DND-41 (cell line): ENCODE measurements at regions not wholly inside any gene's neighbourhood (a gene's known extent, or its start where the extent isn't known, plus 50 kb on each side); places are given as distances from the start of the nearest gene placed in this dataset.

Experiments used
- ATAC-seq: fragments of 200-7000 bp; cut with Tn5 transposase; 3 replicates; pipeline ENCODE4 v1.9.1; 2021; ENCODE audit warnings: low read depth; ENCODE audit not compliant: insufficient read depth
- DNase-seq: peaks from one replicate; pipeline ENCODE4 v3.0.0-alpha.2; 2020
- H2AFZ ChIP-seq: 2 replicates; pipeline ENCODE4 v1.6.0; 2012; ENCODE audit warnings: low read depth, low read length
- H3K27ac ChIP-seq: 2 replicates; pipeline ENCODE4 v1.5.1; 2012; ENCODE audit warnings: low read length, inconsistent platforms
- H3K27me3 ChIP-seq: fragments of 200-600 bp; sonication (generic); 2 replicates; pipeline ENCODE4 v1.6.0; 2012; ENCODE audit warnings: low read length, mild to moderate bottlenecking, inconsistent platforms; ENCODE audit not compliant: insufficient read depth, poor library complexity
- H3K36me3 ChIP-seq: 2 replicates; pipeline ENCODE4 v1.5.1; 2012; ENCODE audit warnings: low read length, inconsistent platforms; ENCODE audit not compliant: insufficient read depth
- H3K4me1 ChIP-seq: 2 replicates; pipeline ENCODE4 v1.5.1; 2012; ENCODE audit warnings: mild to moderate bottlenecking, low read length; ENCODE audit not compliant: insufficient read depth
- H3K4me2 ChIP-seq: 2 replicates; pipeline ENCODE4 v1.6.0; 2012; ENCODE audit warnings: mild to moderate bottlenecking, moderate library complexity, low read length, inconsistent platforms; ENCODE audit not compliant: insufficient read depth
- H3K4me3 ChIP-seq, 2 experiments: fragments of 200-600 bp in 1 of 2; shearing (Covaris generic) in 1 of 2; 2 replicates each; pipeline ENCODE4 v1.5.1; 2012 to 2016; ENCODE audit warnings: inconsistent platforms in 2 of 2, low read length in 2 of 2, mild to moderate bottlenecking in 2 of 2, low read depth in 1 of 2, moderate library complexity in 1 of 2
- H3K79me2 ChIP-seq: 2 replicates; pipeline ENCODE4 v1.6.0; 2012; ENCODE audit warnings: low read length, inconsistent platforms; ENCODE audit not compliant: insufficient read depth
- H3K9ac ChIP-seq: 2 replicates; pipeline ENCODE4 v1.6.0; 2012; ENCODE audit warnings: low read depth, mild to moderate bottlenecking, inconsistent platforms, low read length, moderate library complexity
- H3K9me3 ChIP-seq: 2 replicates; pipeline ENCODE4 v1.5.1; 2012; ENCODE audit warnings: low read length, moderate library complexity, mild to moderate bottlenecking, inconsistent platforms; ENCODE audit not compliant: insufficient read depth, severe bottlenecking
- H4K20me1 ChIP-seq: 2 replicates; pipeline ENCODE4 v1.6.0; 2012; ENCODE audit warnings: low read length; ENCODE audit not compliant: insufficient read depth
- EZH2 ChIP-seq: IDR thresholded peaks from 3 replicates; pipeline ENCODE4 v1.6.1; 2012; ENCODE audit warnings: borderline replicate concordance, low read depth, mild to moderate bottlenecking, moderate library complexity, low read length, inconsistent platforms; ENCODE audit not compliant: severe bottlenecking
- TF ChIP-seq, protein P1 (sequence below): IDR thresholded peaks from 2 replicates; pipeline ENCODE4 v1.5.1; 2012; ENCODE audit warnings: borderline replicate concordance, low read length, moderate library complexity, mild to moderate bottlenecking; ENCODE audit not compliant: poor library complexity, severe bottlenecking; ENCODE audit errors: extremely low read depth

GRCh38 chr18:45448871-45449270 is 166.4 kb upstream of the SLC14A2 start:
- H3K4me1 ChIP-seq, result no peaks in the 10 kb centered on the region
- H3K9ac ChIP-seq, result no peak overlapping the region
- H3K36me3 ChIP-seq, result no peaks in the 10 kb centered on the region
- H3K4me2 ChIP-seq, result no peak overlapping the region
- H3K79me2 ChIP-seq, result no peaks in the 10 kb centered on the region
- ATAC-seq (no peak), DNase-seq (no peak)
- TF ChIP-seq, protein P1, sequence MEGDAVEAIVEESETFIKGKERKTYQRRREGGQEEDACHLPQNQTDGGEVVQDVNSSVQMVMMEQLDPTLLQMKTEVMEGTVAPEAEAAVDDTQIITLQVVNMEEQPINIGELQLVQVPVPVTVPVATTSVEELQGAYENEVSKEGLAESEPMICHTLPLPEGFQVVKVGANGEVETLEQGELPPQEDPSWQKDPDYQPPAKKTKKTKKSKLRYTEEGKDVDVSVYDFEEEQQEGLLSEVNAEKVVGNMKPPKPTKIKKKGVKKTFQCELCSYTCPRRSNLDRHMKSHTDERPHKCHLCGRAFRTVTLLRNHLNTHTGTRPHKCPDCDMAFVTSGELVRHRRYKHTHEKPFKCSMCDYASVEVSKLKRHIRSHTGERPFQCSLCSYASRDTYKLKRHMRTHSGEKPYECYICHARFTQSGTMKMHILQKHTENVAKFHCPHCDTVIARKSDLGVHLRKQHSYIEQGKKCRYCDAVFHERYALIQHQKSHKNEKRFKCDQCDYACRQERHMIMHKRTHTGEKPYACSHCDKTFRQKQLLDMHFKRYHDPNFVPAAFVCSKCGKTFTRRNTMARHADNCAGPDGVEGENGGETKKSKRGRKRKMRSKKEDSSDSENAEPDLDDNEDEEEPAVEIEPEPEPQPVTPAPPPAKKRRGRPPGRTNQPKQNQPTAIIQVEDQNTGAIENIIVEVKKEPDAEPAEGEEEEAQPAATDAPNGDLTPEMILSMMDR, result no peak
- TF ChIP-seq EZH2, result no peak
- no peak overlapping the region for H3K4me3 ChIP-seq
- no peaks in the 10 kb centered on the region for H3K27me3 ChIP-seq
- no peaks in the 10 kb centered on the region for H3K9me3 ChIP-seq
- H2AFZ ChIP-seq, result no peak overlapping the region
- no peak overlapping the region for H3K27ac ChIP-seq
- H4K20me1 ChIP-seq, result no peaks in the 10 kb centered on the region

GRCh38 chr18:45449418-45450227 is 165.7 kb upstream of the SLC14A2 start:
- Histone ChIP-seq H3K9ac (no peak overlapping the region), H3K27me3 (no peaks in the 10 kb centered on the region), H3K36me3 (no peaks in the 10 kb centered on the region), H3K27ac (no peak overlapping the region), H4K20me1 (no peaks in the 10 kb centered on the region), H2AFZ (no peak overlapping the region), H3K9me3 (no peaks in the 10 kb centered on the region), H3K4me3 (no peak overlapping the region), H3K4me2 (no peak overlapping the region), H3K79me2 (no peaks in the 10 kb centered on the region), H3K4me1 (no peaks in the 10 kb centered on the region)
- DNase-seq, result no peak
- no peak for ATAC-seq
- TF ChIP-seq, protein P1, result no peak
- TF ChIP-seq EZH2, result no peak

DNA sequence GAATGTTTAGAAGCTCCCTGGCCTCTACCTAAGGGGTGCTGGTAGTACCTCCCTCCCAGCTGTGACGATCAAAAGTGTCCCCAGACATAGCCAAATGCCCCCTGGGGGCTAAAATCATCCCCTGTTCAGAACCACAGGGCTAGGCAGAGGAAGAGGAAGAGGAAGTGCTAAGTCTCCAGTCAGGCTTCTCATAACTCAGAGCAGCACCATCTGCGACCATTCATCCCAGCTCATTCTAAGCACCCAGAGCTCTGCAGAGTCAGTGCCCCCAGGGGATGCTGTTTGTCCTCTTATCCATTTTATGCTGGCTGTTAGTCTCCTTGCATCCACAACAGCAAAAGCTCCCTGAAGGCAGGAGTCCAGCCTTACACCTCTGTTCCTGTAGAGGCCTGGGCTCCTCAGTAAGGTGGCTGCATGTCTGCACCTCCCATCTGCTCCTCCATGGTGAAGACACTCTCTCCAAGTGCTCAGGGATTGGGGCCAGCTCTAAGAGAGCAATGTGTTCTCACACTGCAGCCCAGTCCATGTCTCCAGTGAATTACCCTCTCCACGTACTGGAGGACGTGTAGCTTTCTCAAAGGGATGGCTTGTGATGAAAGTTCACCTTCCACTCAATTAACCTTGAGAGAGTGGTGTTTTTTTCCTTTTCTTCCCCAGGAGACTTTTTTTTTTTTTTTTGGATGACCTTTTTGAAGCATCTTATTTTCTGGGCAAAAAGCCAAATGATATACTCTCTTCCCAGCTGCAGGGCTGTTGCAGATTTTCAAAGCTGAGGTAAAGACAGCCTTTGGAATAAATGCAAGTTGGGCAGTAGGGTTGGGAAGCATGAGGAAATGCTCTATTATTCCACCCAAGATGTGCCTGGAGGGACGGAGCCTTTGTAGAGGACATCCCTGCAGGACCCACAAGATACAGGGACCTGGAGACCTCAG is 158.9 kb upstream of the SLC14A2 start:
- no peak overlapping the region for H3K4me2 ChIP-seq
- H3K27me3 ChIP-seq, result no peaks in the 10 kb centered on the region
- ATAC-seq (no peak), DNase-seq (no peak)
- no peaks in the 10 kb centered on the region for H4K20me1 ChIP-seq
- H3K4me1 ChIP-seq, result no peaks in the 10 kb centered on the region
- H3K79me2 ChIP-seq, result no peaks in the 10 kb centered on the region
- H3K36me3 ChIP-seq, result no peaks in the 10 kb centered on the region
- TF ChIP-seq, protein P1, result no peak
- TF ChIP-seq EZH2, result no peak
- H3K9me3 ChIP-seq, result no peaks in the 10 kb centered on the region
- no peak overlapping the region for H3K4me3 ChIP-seq
- H3K9ac ChIP-seq, result no peak overlapping the region
- H3K27ac ChIP-seq, result no peak overlapping the region
- H2AFZ ChIP-seq, result no peak overlapping the region
